ENCODE measurements at regions not wholly inside any gene's neighbourhood (a gene's known extent, or its start where the extent isn't known, plus 50 kb on each side); places are given as distances from the start of the nearest gene placed in this dataset.

GRCh38 chrX:69554321-69554947, 50.3 kb downstream of the NALF2 start:
- no peak for DNase-seq (ENCODE audit: low read depth, low spot score)

GRCh38 chrX:69555481-69556041, 51.4 kb downstream of the NALF2 start:
- peak; percentile 52 for DNase-seq (ENCODE audit: low read depth, low spot score)

- peak; percentile 97 for DNase-seq (ENCODE audit: low read depth, low spot score)
These were observed 52.2 kb downstream of the NALF2 start for GRCh38 chrX:69556060-69557011.

GRCh38 chrX:69562904-69563578, 52.9 kb upstream of the EDA start:
- no peak for DNase-seq (ENCODE audit: low read depth, low spot score)

- DNase-seq (ENCODE audit: low read depth, low spot score), result peak; percentile 76
These were observed 51.2 kb upstream of the EDA start for GRCh38 chrX:69564665-69565064.

GRCh38 chrX:69565247-69565815, 50.6 kb upstream of the EDA start:
- no peak for DNase-seq (ENCODE audit: low read depth, low spot score)
